ENCODE measurements at regions not wholly inside any gene's neighbourhood (a gene's known extent, or its start where the extent isn't known, plus 50 kb on each side); places are given as distances from the start of the nearest gene placed in this dataset.
A peak's percentile ranks its signal among the peaks of the same experiment; 100 is the strongest.

DNA sequence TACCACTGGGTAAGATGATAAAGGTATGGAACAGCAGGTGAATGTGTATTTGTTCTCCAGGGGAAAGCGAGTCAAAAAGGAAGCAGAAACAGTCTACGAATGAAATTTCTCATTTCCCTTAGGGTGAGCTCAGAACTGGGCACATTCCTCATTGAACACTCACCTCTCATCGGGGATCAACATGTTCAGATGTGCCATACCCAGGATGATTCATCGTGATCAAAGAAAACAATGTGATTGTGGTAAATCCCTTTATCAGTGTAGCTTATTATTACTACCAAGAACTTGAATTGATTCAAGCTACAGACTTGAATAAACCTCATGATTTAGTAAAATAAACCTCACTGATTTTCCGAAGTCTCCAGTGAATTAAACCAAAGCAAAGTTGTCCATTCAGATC is 72.1 kb downstream of the GJD2 start:
- TF ChIP-seq JUN (IDR thresholded peaks at IDR 0.05; ENCODE audit: borderline replicate concordance, insufficient read depth, insufficient read length, low read depth) (peak; percentile 74), FOS (IDR thresholded peaks at IDR 0.05; ENCODE audit: borderline replicate concordance, insufficient read depth, low read length) (peak; percentile 97), POLR2A (IDR thresholded peaks at IDR 0.05; ENCODE audit: low read depth, low read length) (no peak), EZH2 (IDR thresholded peaks at IDR 0.05; ENCODE audit: borderline replicate concordance, low read depth, low read length, severe bottlenecking) (no peak), POLR2AphosphoS5 (IDR thresholded peaks at IDR 0.05; ENCODE audit: insufficient read depth, low read depth, low read length) (peak; percentile 42), GATA2 (IDR thresholded peaks at IDR 0.05; ENCODE audit: insufficient read depth, insufficient read length, low read depth, low read length) (peak; percentile 73)
- TF ChIP-seq, protein P1, sequence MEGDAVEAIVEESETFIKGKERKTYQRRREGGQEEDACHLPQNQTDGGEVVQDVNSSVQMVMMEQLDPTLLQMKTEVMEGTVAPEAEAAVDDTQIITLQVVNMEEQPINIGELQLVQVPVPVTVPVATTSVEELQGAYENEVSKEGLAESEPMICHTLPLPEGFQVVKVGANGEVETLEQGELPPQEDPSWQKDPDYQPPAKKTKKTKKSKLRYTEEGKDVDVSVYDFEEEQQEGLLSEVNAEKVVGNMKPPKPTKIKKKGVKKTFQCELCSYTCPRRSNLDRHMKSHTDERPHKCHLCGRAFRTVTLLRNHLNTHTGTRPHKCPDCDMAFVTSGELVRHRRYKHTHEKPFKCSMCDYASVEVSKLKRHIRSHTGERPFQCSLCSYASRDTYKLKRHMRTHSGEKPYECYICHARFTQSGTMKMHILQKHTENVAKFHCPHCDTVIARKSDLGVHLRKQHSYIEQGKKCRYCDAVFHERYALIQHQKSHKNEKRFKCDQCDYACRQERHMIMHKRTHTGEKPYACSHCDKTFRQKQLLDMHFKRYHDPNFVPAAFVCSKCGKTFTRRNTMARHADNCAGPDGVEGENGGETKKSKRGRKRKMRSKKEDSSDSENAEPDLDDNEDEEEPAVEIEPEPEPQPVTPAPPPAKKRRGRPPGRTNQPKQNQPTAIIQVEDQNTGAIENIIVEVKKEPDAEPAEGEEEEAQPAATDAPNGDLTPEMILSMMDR (IDR thresholded peaks at IDR 0.05; ENCODE audit: extremely low read depth in 1 of 2, insufficient read depth in 1 of 2, low read depth in 1 of 2, low read length in 2 of 2): no peak
- TF ChIP-seq, protein P2, sequence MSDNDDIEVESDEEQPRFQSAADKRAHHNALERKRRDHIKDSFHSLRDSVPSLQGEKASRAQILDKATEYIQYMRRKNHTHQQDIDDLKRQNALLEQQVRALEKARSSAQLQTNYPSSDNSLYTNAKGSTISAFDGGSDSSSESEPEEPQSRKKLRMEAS (IDR thresholded peaks at IDR 0.05; ENCODE audit: insufficient read depth, insufficient read length): no peak
